ENCODE measurements at regions not wholly inside any gene's neighbourhood (a gene's known extent, or its start where the extent isn't known, plus 50 kb on each side); places are given as distances from the start of the nearest gene placed in this dataset.
"Not testable (repeated sequence)": the region's sequence is repeated elsewhere in the genome, so short reads cannot be mapped to it uniquely, and the experiment has no call there.

GRCh38 chr13:34376483-34376882 is 558.5 kb downstream of the RFC3 start:
- DNase-seq: no peak

GRCh38 chr13:34381228-34381627 is 560.8 kb upstream of the NBEA start:
- DNase-seq: no peak

- no peak for DNase-seq
Measured at GRCh38 chr13:34383728-34384127, 558.3 kb upstream of the NBEA start.

GRCh38 chr13:34386229-34386628 is 555.8 kb upstream of the NBEA start:
- not testable (repeated sequence) for DNase-seq

GRCh38 chr13:34391076-34391475 is 551.0 kb upstream of the NBEA start:
- DNase-seq: no peak

GRCh38 chr13:34401696-34402095 is 540.4 kb upstream of the NBEA start:
- no peak for DNase-seq

GRCh38 chr13:34405410-34406181 is 536.5 kb upstream of the NBEA start:
- no peak for DNase-seq

- DNase-seq: no peak
Measured at GRCh38 chr13:34408640-34409039, 533.4 kb upstream of the NBEA start.

GRCh38 chr13:34409496-34410182 is 532.4 kb upstream of the NBEA start:
- DNase-seq: no peak

- no peak for DNase-seq
Measured at GRCh38 chr13:34410678-34411077, 531.4 kb upstream of the NBEA start.

- DNase-seq: no peak
Measured at GRCh38 chr13:34411177-34411576, 530.9 kb upstream of the NBEA start.

GRCh38 chr13:34411894-34412293 is 530.2 kb upstream of the NBEA start:
- no peak for DNase-seq

- DNase-seq: no peak
Measured at GRCh38 chr13:34412295-34412694, 529.8 kb upstream of the NBEA start.

GRCh38 chr13:34412817-34413375 is 529.2 kb upstream of the NBEA start:
- no peak for DNase-seq

- no peak for DNase-seq
Measured at GRCh38 chr13:34413538-34414210, 528.4 kb upstream of the NBEA start.

GRCh38 chr13:34414616-34415015 is 527.5 kb upstream of the NBEA start:
- no peak for DNase-seq

- DNase-seq: no peak
Measured at GRCh38 chr13:34416971-34417380, 525.1 kb upstream of the NBEA start.

GRCh38 chr13:34417896-34418295 is 524.2 kb upstream of the NBEA start:
- DNase-seq: no peak

- no peak for DNase-seq
Measured at GRCh38 chr13:34419025-34419424, 523.0 kb upstream of the NBEA start.

GRCh38 chr13:34419755-34420154 is 522.3 kb upstream of the NBEA start:
- no peak for DNase-seq

- DNase-seq: no peak
Measured at GRCh38 chr13:34420702-34421346, 521.2 kb upstream of the NBEA start.

- no peak for DNase-seq
Measured at GRCh38 chr13:34421347-34421719, 520.7 kb upstream of the NBEA start.

- DNase-seq: no peak
Measured at GRCh38 chr13:34421858-34422475, 520.1 kb upstream of the NBEA start.
